SK-N-SH (cell line): ENCODE measurements at regions not wholly inside any gene's neighbourhood (a gene's known extent, or its start where the extent isn't known, plus 50 kb on each side); places are given as distances from the start of the nearest gene placed in this dataset.

Experiments used
- CTCF ChIA-PET: fragments of 300-600, 350-600 bp; formaldehyde crosslinking; extraction: SDS; loops from one replicate; lab custom pipeline; 2021; lab: Yijun Ruan, JAX
- POLR2A ChIA-PET: fragments of 350-600 bp; sonication (Branson Sonifier 250); formaldehyde crosslinking; extraction: SDS; loops from one replicate; lab custom pipeline; 2020; ENCODE audit warnings: antibody characterized with exemption, inconsistent platforms; lab: Yijun Ruan, JAX
- DNase-seq: peaks from one replicate; pipeline ENCODE4 v3.0.0; 2012
- H2AFZ ChIP-seq: fragments of 200-600 bp; sonication (generic); 2 replicates; pipeline ENCODE4 v1.8.1; 2016; ENCODE audit warnings: antibody characterized with exemption, mild to moderate bottlenecking, low read depth
- H3F3A ChIP-seq: fragments of 200-600 bp; sonication (generic); replicated peaks from 2 replicates; pipeline ENCODE3; 2016; ENCODE audit warnings: antibody characterized with exemption, mild to moderate bottlenecking; ENCODE audit not compliant: insufficient read depth
- H3K27ac ChIP-seq, 2 experiments: fragments of 200-500 bp in 1 of 2; fragments of 200-600 bp in 1 of 2; sonication (Bioruptor generic) in 1 of 2; sonication (generic), shearing (Covaris generic) in 1 of 2; 2 replicates each; pipeline versions ENCODE4 v1.5.1 to v1.6.1; 2014 to 2016; ENCODE audit warnings: low read depth in 2 of 2, inconsistent platforms in 1 of 2, low read length in 1 of 2, mild to moderate bottlenecking in 1 of 2, mixed read lengths in 1 of 2
- H3K27me3 ChIP-seq: fragments of 200-600 bp; sonication (generic), shearing (Covaris generic); 2 replicates; pipeline ENCODE4 v1.6.1; 2016; ENCODE audit warnings: mixed run types; ENCODE audit not compliant: insufficient read depth
- H3K36me3 ChIP-seq, 2 experiments: fragments of 200-500 bp in 1 of 2; fragments of 200-600 bp in 1 of 2; sonication (Bioruptor generic) in 1 of 2; sonication (generic) in 1 of 2; replicated peaks in 1 of 2; 2 replicates each; pipeline versions ENCODE3 to v1.5.1; 2014 to 2016; ENCODE audit warnings: low read length in 1 of 2, mild to moderate bottlenecking in 1 of 2; ENCODE audit not compliant: insufficient read depth in 2 of 2, control insufficient read depth in 1 of 2
- H3K4me1 ChIP-seq, 2 experiments: fragments of 200-500 bp in 1 of 2; fragments of 200-600 bp in 1 of 2; sonication (Bioruptor generic) in 1 of 2; sonication (generic), shearing (Covaris generic) in 1 of 2; 2 replicates each; pipeline versions ENCODE4 v1.5.1 to v1.6.1; 2014 to 2016; ENCODE audit warnings: low read depth in 1 of 2, low read length in 1 of 2, mixed run types in 1 of 2; ENCODE audit not compliant: insufficient read depth in 2 of 2, control insufficient read depth in 1 of 2
- H3K4me2 ChIP-seq: fragments of 200-600 bp; sonication (generic), shearing (Covaris generic); 2 replicates; pipeline ENCODE4 v1.6.1; 2017; ENCODE audit warnings: mixed run types
- H3K4me3 ChIP-seq, 2 experiments: fragments of 200-500 bp in 1 of 2; fragments of 200-600 bp in 1 of 2; sonication (Bioruptor generic) in 1 of 2; sonication (generic), shearing (Covaris generic) in 1 of 2; 2 replicates each; pipeline versions ENCODE4 v1.5.1 to v1.8.1; 2014 to 2016; ENCODE audit warnings: low read depth in 2 of 2, inconsistent platforms in 1 of 2, low read length in 1 of 2, mild to moderate bottlenecking in 1 of 2, mixed read lengths in 1 of 2, moderate library complexity in 1 of 2
- H3K79me2 ChIP-seq: fragments of 200-600 bp; sonication (generic); 2 replicates; pipeline ENCODE4 v1.8.1; 2017; ENCODE audit warnings: mild to moderate bottlenecking; ENCODE audit not compliant: insufficient read depth
- H3K9ac ChIP-seq: fragments of 200-600 bp; sonication (generic); 2 replicates; pipeline ENCODE4 v1.6.1; 2017; ENCODE audit warnings: mixed run types
- H3K9me2 ChIP-seq: fragments of 200-600 bp; sonication (generic); 2 replicates; pipeline ENCODE4 v1.6.1; 2017; ENCODE audit warnings: mixed run types
- H3K9me3 ChIP-seq: fragments of 200-600 bp; sonication (generic); 2 replicates; pipeline ENCODE4 v1.6.1; 2017; ENCODE audit warnings: mixed run types, mild to moderate bottlenecking, moderate library complexity
- H4K20me1 ChIP-seq: fragments of 200-600 bp; sonication (generic); 2 replicates; pipeline ENCODE4 v1.6.1; 2017; ENCODE audit warnings: mild to moderate bottlenecking, mixed run types; ENCODE audit not compliant: insufficient read depth
- EP300 ChIP-seq, 2 experiments: IDR thresholded peaks; 2 replicates each; pipeline versions ENCODE4 v1.4.0 to v1.6.1; 2012; ENCODE audit warnings: borderline replicate concordance in 1 of 2, low read depth in 1 of 2, low read length in 1 of 2
- FOSL2 ChIP-seq: IDR thresholded peaks from 2 replicates; pipeline ENCODE4 v1.4.0; 2012; ENCODE audit warnings: low read depth, mild to moderate bottlenecking, moderate library complexity, borderline replicate concordance
- FOXJ3 ChIP-seq: sonication (generic); formaldehyde crosslinking; IDR thresholded peaks from 2 replicates; pipeline ENCODE4 v1.5.1; 2020; ENCODE audit warnings: mild to moderate bottlenecking, missing genetic modification reagents
- FOXM1 ChIP-seq: IDR thresholded peaks from 2 replicates; pipeline ENCODE4 v1.4.0; 2012; ENCODE audit warnings: low read depth, mild to moderate bottlenecking
- JUND ChIP-seq: IDR thresholded peaks from 2 replicates; pipeline ENCODE4 v1.4.0; 2012
- MXI1 ChIP-seq: IDR thresholded peaks from 2 replicates; pipeline ENCODE4 v1.6.1; 2012; ENCODE audit warnings: mild to moderate bottlenecking, low read depth, low read length, improper control_type of control experiment
- NFIC ChIP-seq: IDR thresholded peaks from 2 replicates; pipeline ENCODE4 v1.4.0; 2012; ENCODE audit warnings: borderline replicate concordance
- POLR2AphosphoS5 ChIP-seq: IDR thresholded peaks from 2 replicates; pipeline ENCODE4 v1.6.1; 2012; ENCODE audit warnings: low read depth, low read length
- RAD21 ChIP-seq: IDR thresholded peaks from 2 replicates; pipeline ENCODE4 v1.6.1; 2012; ENCODE audit warnings: mild to moderate bottlenecking, low read length
- SIN3A ChIP-seq: IDR thresholded peaks from 2 replicates; pipeline ENCODE4 v1.6.1; 2012; ENCODE audit warnings: low read depth, mild to moderate bottlenecking, low read length, moderate library complexity, borderline replicate concordance
- TAF1 ChIP-seq: IDR thresholded peaks from 2 replicates; pipeline ENCODE4 v1.6.1; 2012; ENCODE audit warnings: low read depth, mild to moderate bottlenecking, low read length, moderate library complexity, borderline replicate concordance
- TCF12 ChIP-seq: IDR thresholded peaks from 2 replicates; pipeline ENCODE4 v1.4.0; 2012
- TEAD4 ChIP-seq: IDR thresholded peaks from 2 replicates; pipeline ENCODE4 v1.4.0; 2012; ENCODE audit warnings: mild to moderate bottlenecking, borderline replicate concordance; ENCODE audit not compliant: insufficient read depth
- YY1 ChIP-seq: IDR thresholded peaks from 2 replicates; pipeline ENCODE4 v1.4.0; 2012; ENCODE audit warnings: low read depth, mild to moderate bottlenecking
- WGBS: methylation state at CpG from one replicate; pipeline ENCODE4 v1.1.6; 2017; ENCODE audit warnings: low lambda C conversion rate; 5-methylcytosine and 5-hydroxymethylcytosine counted together
- TF ChIP-seq, protein P1 (sequence below): IDR thresholded peaks from 2 replicates; pipeline ENCODE4 v1.6.1; 2012; ENCODE audit warnings: mild to moderate bottlenecking, low read depth, low read length, moderate library complexity
- TF ChIP-seq, protein P2 (sequence below): fragments of 200-600 bp; sonication (generic); IDR thresholded peaks from 2 replicates; pipeline ENCODE4 v1.6.1; 2017; ENCODE audit warnings: antibody characterized with exemption, mild to moderate bottlenecking, moderate library complexity
- TF ChIP-seq, protein P3 (sequence below): IDR thresholded peaks from 2 replicates; pipeline ENCODE4 v1.4.0; 2012; ENCODE audit warnings: low read depth, borderline replicate concordance
- TF ChIP-seq, protein P4 (sequence below): IDR thresholded peaks from 2 replicates; pipeline ENCODE4; 2012

DNA sequence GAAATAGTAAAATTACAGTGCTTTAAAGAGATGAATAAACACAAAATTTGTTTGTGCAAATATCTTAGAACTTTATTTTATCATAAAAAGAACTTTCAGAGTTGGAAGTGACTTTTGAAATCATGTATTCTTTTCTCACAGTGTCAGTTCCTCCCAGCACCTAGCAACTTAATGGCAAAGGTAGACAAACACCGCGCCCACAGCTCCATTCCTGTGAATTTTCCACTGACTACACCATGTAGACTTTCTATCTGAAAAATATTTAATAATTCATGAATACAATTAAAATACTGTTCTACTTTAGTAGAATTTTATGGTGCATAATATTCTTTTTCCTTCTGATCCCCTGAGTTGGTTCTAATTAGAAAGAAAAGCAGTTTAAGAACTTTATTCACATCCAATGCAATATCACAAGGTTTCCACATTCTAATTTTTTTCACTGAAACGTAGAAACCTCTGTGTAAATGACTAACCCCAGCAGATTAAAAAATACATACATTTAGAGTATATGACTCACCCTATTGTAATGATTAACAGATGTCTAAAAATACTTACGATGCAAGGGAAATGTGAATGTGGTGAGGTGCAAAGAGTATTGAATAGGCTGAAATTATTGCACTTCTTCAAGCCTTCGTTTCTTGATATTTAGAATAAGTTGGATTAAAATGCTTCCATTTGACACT is 218.2 kb upstream of the CCDC179 start (continued):
- no peak for TF ChIP-seq NFIC
- no peak for TF ChIP-seq TAF1
- TF ChIP-seq EP300 (IDR thresholded peaks at IDR 0.05; ENCODE audit: borderline replicate concordance in 1 of 2, low read depth in 1 of 2, low read length in 1 of 2), result 0 out of 4 replicates have a peak, but pooled peaks of 1 of the 2 experiments have one; percentile 36
- TF ChIP-seq, protein P1, sequence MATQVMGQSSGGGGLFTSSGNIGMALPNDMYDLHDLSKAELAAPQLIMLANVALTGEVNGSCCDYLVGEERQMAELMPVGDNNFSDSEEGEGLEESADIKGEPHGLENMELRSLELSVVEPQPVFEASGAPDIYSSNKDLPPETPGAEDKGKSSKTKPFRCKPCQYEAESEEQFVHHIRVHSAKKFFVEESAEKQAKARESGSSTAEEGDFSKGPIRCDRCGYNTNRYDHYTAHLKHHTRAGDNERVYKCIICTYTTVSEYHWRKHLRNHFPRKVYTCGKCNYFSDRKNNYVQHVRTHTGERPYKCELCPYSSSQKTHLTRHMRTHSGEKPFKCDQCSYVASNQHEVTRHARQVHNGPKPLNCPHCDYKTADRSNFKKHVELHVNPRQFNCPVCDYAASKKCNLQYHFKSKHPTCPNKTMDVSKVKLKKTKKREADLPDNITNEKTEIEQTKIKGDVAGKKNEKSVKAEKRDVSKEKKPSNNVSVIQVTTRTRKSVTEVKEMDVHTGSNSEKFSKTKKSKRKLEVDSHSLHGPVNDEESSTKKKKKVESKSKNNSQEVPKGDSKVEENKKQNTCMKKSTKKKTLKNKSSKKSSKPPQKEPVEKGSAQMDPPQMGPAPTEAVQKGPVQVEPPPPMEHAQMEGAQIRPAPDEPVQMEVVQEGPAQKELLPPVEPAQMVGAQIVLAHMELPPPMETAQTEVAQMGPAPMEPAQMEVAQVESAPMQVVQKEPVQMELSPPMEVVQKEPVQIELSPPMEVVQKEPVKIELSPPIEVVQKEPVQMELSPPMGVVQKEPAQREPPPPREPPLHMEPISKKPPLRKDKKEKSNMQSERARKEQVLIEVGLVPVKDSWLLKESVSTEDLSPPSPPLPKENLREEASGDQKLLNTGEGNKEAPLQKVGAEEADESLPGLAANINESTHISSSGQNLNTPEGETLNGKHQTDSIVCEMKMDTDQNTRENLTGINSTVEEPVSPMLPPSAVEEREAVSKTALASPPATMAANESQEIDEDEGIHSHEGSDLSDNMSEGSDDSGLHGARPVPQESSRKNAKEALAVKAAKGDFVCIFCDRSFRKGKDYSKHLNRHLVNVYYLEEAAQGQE, result no peak
- TF ChIP-seq FOXJ3 (CRISPR knock-in tag), result no peak
- TF ChIP-seq MXI1, result no peak

DNA sequence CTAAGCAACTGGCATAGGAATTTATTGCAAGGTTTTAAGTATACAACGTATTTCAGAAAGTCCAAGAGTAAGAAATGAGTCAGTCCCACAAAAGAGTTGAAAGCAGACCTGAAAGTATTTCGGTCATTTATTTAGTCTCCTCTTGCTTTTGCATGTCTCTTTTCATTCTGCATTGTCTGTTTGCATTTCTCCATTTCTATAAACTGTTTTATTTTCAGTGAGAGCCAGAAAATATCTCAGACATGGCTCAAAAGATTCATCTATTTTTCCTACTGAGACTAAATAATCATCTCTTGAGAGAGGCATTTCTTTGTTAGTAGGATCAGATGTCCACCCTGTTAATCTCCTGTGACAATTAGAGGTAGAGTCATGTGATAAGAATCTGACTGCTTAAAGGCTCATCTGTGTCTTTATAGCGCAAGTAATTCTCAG is 219.1 kb upstream of the CCDC179 start:
- H2AFZ ChIP-seq, result no peak overlapping the region
- no peaks in the 10 kb centered on the region; the same call in 1 of the 2 replicates for H3K9me3 ChIP-seq
- no peak overlapping the region; the same call in 1 of the 2 replicates for H3K9ac ChIP-seq
- no peak for DNase-seq
- H3K4me3 ChIP-seq, result no peak overlapping the region
- 12% methylated on average over 3 of the region's 3 CpGs for WGBS
- no peaks in the 10 kb centered on the region for H4K20me1 ChIP-seq
- CTCF ChIA-PET, result interaction anchor here (1.0 kb wide), 1 partner anchor 43 kb away, joined by 4 read pairs; no protein-coding TSS in a partner anchor
- H3K36me3 ChIP-seq, result no peaks in the 10 kb centered on the region
- POLR2A ChIA-PET, result no interaction called here
- H3K4me2 ChIP-seq, result peak overlapping the region; percentile 52; the same call in 1 of the 2 replicates
- TF ChIP-seq JUND, result peak; percentile 7; the same call in 1 of the 2 replicates
- no peak for TF ChIP-seq RAD21
- TF ChIP-seq, protein P2, sequence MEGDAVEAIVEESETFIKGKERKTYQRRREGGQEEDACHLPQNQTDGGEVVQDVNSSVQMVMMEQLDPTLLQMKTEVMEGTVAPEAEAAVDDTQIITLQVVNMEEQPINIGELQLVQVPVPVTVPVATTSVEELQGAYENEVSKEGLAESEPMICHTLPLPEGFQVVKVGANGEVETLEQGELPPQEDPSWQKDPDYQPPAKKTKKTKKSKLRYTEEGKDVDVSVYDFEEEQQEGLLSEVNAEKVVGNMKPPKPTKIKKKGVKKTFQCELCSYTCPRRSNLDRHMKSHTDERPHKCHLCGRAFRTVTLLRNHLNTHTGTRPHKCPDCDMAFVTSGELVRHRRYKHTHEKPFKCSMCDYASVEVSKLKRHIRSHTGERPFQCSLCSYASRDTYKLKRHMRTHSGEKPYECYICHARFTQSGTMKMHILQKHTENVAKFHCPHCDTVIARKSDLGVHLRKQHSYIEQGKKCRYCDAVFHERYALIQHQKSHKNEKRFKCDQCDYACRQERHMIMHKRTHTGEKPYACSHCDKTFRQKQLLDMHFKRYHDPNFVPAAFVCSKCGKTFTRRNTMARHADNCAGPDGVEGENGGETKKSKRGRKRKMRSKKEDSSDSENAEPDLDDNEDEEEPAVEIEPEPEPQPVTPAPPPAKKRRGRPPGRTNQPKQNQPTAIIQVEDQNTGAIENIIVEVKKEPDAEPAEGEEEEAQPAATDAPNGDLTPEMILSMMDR, result no peak
- 0 out of 2 replicates have a peak, but pooled peaks have one; percentile 17 for TF ChIP-seq FOXM1
- peak; percentile 64 for TF ChIP-seq TCF12
- TF ChIP-seq, protein P3, sequence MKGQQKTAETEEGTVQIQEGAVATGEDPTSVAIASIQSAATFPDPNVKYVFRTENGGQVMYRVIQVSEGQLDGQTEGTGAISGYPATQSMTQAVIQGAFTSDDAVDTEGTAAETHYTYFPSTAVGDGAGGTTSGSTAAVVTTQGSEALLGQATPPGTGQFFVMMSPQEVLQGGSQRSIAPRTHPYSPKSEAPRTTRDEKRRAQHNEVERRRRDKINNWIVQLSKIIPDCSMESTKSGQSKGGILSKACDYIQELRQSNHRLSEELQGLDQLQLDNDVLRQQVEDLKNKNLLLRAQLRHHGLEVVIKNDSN, result peak; percentile 36; the same call in 1 of the 2 replicates
- peak in 1 of 2 experiments; percentile 37; a peak in 1 of 4 replicates for TF ChIP-seq EP300 (IDR thresholded peaks at IDR 0.05; ENCODE audit: borderline replicate concordance in 1 of 2, low read depth in 1 of 2, low read length in 1 of 2)
- TF ChIP-seq FOSL2, result 0 out of 2 replicates have a peak, but pooled peaks have one; percentile 18
- no peak for TF ChIP-seq POLR2AphosphoS5
- TF ChIP-seq SIN3A, result no peak
- TF ChIP-seq, protein P4, sequence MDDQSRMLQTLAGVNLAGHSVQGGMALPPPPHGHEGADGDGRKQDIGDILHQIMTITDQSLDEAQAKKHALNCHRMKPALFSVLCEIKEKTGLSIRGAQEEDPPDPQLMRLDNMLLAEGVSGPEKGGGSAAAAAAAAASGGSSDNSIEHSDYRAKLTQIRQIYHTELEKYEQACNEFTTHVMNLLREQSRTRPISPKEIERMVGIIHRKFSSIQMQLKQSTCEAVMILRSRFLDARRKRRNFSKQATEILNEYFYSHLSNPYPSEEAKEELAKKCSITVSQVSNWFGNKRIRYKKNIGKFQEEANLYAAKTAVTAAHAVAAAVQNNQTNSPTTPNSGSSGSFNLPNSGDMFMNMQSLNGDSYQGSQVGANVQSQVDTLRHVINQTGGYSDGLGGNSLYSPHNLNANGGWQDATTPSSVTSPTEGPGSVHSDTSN, result peak; percentile 75
- TF ChIP-seq NFIC, result no peak
- TF ChIP-seq YY1, result no peak
- 0 out of 2 replicates have a peak, but pooled peaks have one; percentile 24 for TF ChIP-seq TEAD4
- peaks cover 16% of the 10 kb centered on the region for H3F3A ChIP-seq
- no peaks in the 10 kb centered on the region for H3K79me2 ChIP-seq
- no peaks in the 10 kb centered on the region for H3K27me3 ChIP-seq
- H3K9me2 ChIP-seq, result no peaks in the 10 kb centered on the region
- peak overlapping the region; percentile 58 to 73; a peak in 3 of 4 replicates for H3K27ac ChIP-seq
- peaks cover 0 to 2% of the 10 kb centered on the region in 2 experiments; a peak in 2 of 4 replicates for H3K4me1 ChIP-seq
